SU-DHL-6 (cell line): ENCODE measurements at regions not wholly inside any gene's neighbourhood (a gene's known extent, or its start where the extent isn't known, plus 50 kb on each side); places are given as distances from the start of the nearest gene placed in this dataset.

ENCODE experiments used
- H2AFZ ChIP-seq: fragments of 200-600 bp; sonication (generic); 2 replicates; pipeline ENCODE4 v1.6.1; 2014; ENCODE audit warnings: low read depth, mild to moderate bottlenecking, moderate library complexity, mixed read lengths, antibody characterized with exemption, low read length; ENCODE audit not compliant: severe bottlenecking
- H3F3A ChIP-seq: fragments of 200-600 bp; shearing (Covaris generic); 2 replicates; pipeline ENCODE4 v1.6.0; 2016; ENCODE audit warnings: antibody characterized with exemption, mild to moderate bottlenecking; ENCODE audit not compliant: insufficient read depth
- H3K27ac ChIP-seq: fragments of 200-600 bp; sonication (generic); 2 replicates; pipeline ENCODE4 v1.5.1; 2016; ENCODE audit warnings: low read depth, mild to moderate bottlenecking, low read length, moderate library complexity, mixed read lengths
- H3K27me3 ChIP-seq: fragments of 200-600 bp; sonication (generic), shearing (Covaris generic); 2 replicates; pipeline ENCODE4 v1.6.0; 2014; ENCODE audit warnings: mild to moderate bottlenecking, low read length
- H3K36me3 ChIP-seq: fragments of 200-600 bp; sonication (generic); 2 replicates; pipeline ENCODE4 v1.6.1; 2014; ENCODE audit warnings: mild to moderate bottlenecking, low read length, mixed read lengths
- H3K4me2 ChIP-seq: fragments of 300-600, 200-600 bp; shearing (Covaris generic), sonication (generic); 2 replicates; pipeline ENCODE4 v1.6.0; 2014; ENCODE audit warnings: low read length, low read depth, mild to moderate bottlenecking; ENCODE audit not compliant: poor library complexity, severe bottlenecking
- H3K4me3 ChIP-seq: fragments of 200-600 bp; sonication (generic); 2 replicates; pipeline ENCODE4 v1.5.1; 2014; ENCODE audit warnings: antibody characterized with exemption, low read length, mild to moderate bottlenecking, mixed read lengths; ENCODE audit not compliant: insufficient read depth, poor library complexity, severe bottlenecking
- H3K79me2 ChIP-seq: fragments of 200-600 bp; sonication (generic); 2 replicates; pipeline ENCODE4 v1.6.1; 2014; ENCODE audit warnings: mild to moderate bottlenecking, low read length, moderate library complexity; ENCODE audit not compliant: insufficient read depth
- H3K9ac ChIP-seq: fragments of 200-600 bp; sonication (generic); 2 replicates; pipeline ENCODE4 v1.7.0; 2014; ENCODE audit warnings: mild to moderate bottlenecking, low read length
- H3K9me2 ChIP-seq: fragments of 200-600 bp; sonication (generic); replicated peaks from 2 replicates; pipeline ENCODE4 v1.6.1; 2014; ENCODE audit warnings: low read length; ENCODE audit not compliant: insufficient read depth
- H3K9me3 ChIP-seq: fragments of 200-600 bp; sonication (generic); 2 replicates; pipeline ENCODE4 v1.6.1; 2014; ENCODE audit warnings: low read length, mixed read lengths; ENCODE audit not compliant: insufficient read depth
- H4K20me1 ChIP-seq: fragments of 200-600 bp; sonication (generic); 2 replicates; pipeline ENCODE4 v1.6.1; 2014; ENCODE audit warnings: low read depth, mild to moderate bottlenecking, antibody characterized with exemption, low read length, moderate library complexity, mixed read lengths
- EZH2phosphoT487 ChIP-seq: fragments of 200-600 bp; sonication (generic), shearing (Covaris generic); conservative IDR thresholded peaks from 2 replicates; pipeline ENCODE4 v1.6.1; 2018; ENCODE audit warnings: mild to moderate bottlenecking, antibody characterized with exemption, low read length, moderate library complexity, mixed read lengths
- TF ChIP-seq, protein P1 (sequence below): fragments of 200-600 bp; sonication (generic); IDR thresholded peaks from one replicate; pipeline ENCODE4 v1.5.1; 2017; ENCODE audit warnings: antibody characterized with exemption, mild to moderate bottlenecking, low read length, moderate library complexity; ENCODE audit not compliant: insufficient read depth, poor library complexity, severe bottlenecking

DNA sequence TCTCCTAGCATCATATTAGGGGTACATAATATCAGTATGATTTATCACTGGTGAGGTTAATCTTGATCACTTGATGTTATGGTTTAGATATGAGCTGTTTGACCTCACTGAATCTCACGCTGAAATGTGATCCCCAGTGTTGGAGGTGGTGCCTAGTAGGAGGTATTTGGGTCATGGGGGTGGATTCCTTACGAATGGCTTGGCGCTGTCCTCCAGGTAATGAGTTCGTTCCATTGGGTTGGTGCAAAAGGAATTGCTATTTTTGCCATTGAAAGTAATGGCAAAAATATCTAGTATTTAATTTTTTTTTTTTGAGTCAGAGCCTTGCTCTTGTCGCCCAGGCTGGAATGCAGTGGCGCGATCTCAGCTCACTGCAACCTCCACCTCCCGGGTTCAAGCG, 326.3 kb downstream of the AASDHPPT start:
- Histone ChIP-seq H3K27me3 (no peaks in the 10 kb centered on the region), H4K20me1 (no peaks in the 10 kb centered on the region), H3K36me3 (no peaks in the 10 kb centered on the region), H3K9ac (no peak overlapping the region), H2AFZ (no peak overlapping the region), H3K9me3 (no peaks in the 10 kb centered on the region), H3K4me3 (no peak overlapping the region), H3K4me2 (no peak overlapping the region), H3F3A (no peaks in the 10 kb centered on the region), H3K79me2 (no peaks in the 10 kb centered on the region), H3K9me2 (no peaks in the 10 kb centered on the region), H3K27ac (no peak overlapping the region)
- no peak for TF ChIP-seq EZH2phosphoT487
- TF ChIP-seq, protein P1, sequence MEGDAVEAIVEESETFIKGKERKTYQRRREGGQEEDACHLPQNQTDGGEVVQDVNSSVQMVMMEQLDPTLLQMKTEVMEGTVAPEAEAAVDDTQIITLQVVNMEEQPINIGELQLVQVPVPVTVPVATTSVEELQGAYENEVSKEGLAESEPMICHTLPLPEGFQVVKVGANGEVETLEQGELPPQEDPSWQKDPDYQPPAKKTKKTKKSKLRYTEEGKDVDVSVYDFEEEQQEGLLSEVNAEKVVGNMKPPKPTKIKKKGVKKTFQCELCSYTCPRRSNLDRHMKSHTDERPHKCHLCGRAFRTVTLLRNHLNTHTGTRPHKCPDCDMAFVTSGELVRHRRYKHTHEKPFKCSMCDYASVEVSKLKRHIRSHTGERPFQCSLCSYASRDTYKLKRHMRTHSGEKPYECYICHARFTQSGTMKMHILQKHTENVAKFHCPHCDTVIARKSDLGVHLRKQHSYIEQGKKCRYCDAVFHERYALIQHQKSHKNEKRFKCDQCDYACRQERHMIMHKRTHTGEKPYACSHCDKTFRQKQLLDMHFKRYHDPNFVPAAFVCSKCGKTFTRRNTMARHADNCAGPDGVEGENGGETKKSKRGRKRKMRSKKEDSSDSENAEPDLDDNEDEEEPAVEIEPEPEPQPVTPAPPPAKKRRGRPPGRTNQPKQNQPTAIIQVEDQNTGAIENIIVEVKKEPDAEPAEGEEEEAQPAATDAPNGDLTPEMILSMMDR, result no peak

DNA sequence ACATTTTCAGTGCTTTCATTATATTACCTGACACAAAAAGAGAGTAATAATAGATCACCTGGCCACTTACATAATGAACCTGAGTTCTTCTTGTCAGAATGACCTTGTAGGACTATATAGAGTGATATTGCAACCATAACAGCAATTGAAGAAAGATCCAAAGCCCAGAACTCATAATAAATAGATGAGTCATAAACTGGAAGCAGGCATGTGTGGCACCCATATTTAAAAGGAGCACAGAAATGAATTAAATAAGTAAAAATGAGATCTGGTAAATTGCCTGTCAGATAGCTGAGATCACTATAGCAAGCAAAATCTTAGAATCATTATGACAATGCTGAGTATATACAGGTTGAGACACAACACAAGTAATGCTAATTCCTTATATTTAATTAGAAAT, 331.8 kb downstream of the AASDHPPT start:
- Histone ChIP-seq H3K36me3 (no peaks in the 10 kb centered on the region), H3K27ac (no peak overlapping the region), H3K79me2 (no peaks in the 10 kb centered on the region), H4K20me1 (no peaks in the 10 kb centered on the region), H3K4me3 (no peak overlapping the region), H3K4me2 (no peak overlapping the region), H3K27me3 (no peaks in the 10 kb centered on the region), H3K9me3 (no peaks in the 10 kb centered on the region), H2AFZ (no peak overlapping the region), H3F3A (no peaks in the 10 kb centered on the region), H3K9me2 (no peaks in the 10 kb centered on the region), H3K9ac (no peak overlapping the region)
- TF ChIP-seq EZH2phosphoT487, result no peak
- TF ChIP-seq, protein P1, result no peak

DNA sequence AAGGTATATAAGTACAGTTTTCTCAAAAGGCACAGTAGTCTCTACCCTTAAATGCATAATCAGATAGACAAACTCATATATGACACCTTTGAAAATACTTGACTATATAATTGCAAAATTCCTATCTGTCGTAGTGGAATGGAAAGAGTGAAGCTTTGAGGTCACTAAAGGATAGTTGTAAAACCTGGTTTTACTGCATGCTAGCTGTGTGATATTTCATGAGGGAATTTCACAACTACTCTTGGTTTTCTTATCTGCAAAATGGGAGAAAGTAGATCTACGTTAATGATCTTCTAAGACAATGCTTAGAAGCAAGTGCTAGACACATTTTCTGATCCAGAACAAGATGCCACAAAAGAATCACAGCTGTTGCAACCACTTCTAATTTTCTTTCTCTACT, 332.2 kb downstream of the AASDHPPT start:
- H3K36me3 ChIP-seq, result no peaks in the 10 kb centered on the region
- H3K4me3 ChIP-seq, result no peak overlapping the region
- H3K9me3 ChIP-seq, result no peaks in the 10 kb centered on the region
- no peaks in the 10 kb centered on the region for H3K27me3 ChIP-seq
- H3K9me2 ChIP-seq, result no peaks in the 10 kb centered on the region
- H3K27ac ChIP-seq, result no peak overlapping the region
- H3K79me2 ChIP-seq, result no peaks in the 10 kb centered on the region
- TF ChIP-seq EZH2phosphoT487, result no peak
- TF ChIP-seq, protein P1, result no peak
- no peak overlapping the region for H3K4me2 ChIP-seq
- no peaks in the 10 kb centered on the region for H4K20me1 ChIP-seq
- no peaks in the 10 kb centered on the region for H3F3A ChIP-seq
- no peak overlapping the region for H2AFZ ChIP-seq
- H3K9ac ChIP-seq, result no peak overlapping the region
